ENCODE measurements at regions not wholly inside any gene's neighbourhood (a gene's known extent, or its start where the extent isn't known, plus 50 kb on each side); places are given as distances from the start of the nearest gene placed in this dataset.

- Histone ChIP-seq H3K36me3 (no peaks in the 10 kb centered on the region), H3K9ac (no peak overlapping the region), H4K20me1 (no peaks in the 10 kb centered on the region), H3K4me2 (no peak overlapping the region), H3K27me3 (no peaks in the 10 kb centered on the region), H3K27ac (no peak overlapping the region), H3K9me3 (no peaks in the 10 kb centered on the region), H3K4me3 (no peak overlapping the region), H3K4me1 (no peaks in the 10 kb centered on the region)
- TF ChIP-seq Cebpa-rat (IDR thresholded peaks at IDR 0.05), result no peak
These were observed 452.9 kb downstream of the SPRY1 start for GRCh38 chr4:123849495-123849894.

DNA sequence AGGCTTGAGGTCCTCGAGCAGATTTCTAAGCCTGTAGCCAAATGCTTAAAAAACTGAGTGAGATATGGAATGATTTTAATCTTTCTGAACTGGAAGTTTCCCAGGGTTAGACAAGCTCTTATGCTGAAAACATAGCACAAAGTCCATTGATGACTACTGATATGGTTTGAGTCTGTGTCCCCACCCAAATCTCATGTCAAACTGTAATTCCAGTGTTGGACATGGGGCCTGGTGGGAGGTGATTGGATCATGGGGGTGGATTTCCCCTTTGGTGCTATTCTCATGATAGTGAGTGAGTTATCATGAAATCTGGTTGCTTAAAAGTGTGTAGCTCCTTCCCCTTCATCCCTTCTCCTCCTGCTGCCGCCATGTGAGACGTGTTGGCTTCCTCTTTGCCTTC, 454.9 kb downstream of the SPRY1 start:
- Histone ChIP-seq H3K4me3 (no peak overlapping the region), H4K20me1 (no peaks in the 10 kb centered on the region), H3K4me1 (no peaks in the 10 kb centered on the region), H3K36me3 (no peaks in the 10 kb centered on the region), H3K27ac (no peak overlapping the region), H3K4me2 (no peak overlapping the region), H3K27me3 (no peaks in the 10 kb centered on the region), H3K9me3 (no peaks in the 10 kb centered on the region), H3K9ac (no peak overlapping the region)
- no peak for TF ChIP-seq Cebpa-rat (IDR thresholded peaks at IDR 0.05)

DNA sequence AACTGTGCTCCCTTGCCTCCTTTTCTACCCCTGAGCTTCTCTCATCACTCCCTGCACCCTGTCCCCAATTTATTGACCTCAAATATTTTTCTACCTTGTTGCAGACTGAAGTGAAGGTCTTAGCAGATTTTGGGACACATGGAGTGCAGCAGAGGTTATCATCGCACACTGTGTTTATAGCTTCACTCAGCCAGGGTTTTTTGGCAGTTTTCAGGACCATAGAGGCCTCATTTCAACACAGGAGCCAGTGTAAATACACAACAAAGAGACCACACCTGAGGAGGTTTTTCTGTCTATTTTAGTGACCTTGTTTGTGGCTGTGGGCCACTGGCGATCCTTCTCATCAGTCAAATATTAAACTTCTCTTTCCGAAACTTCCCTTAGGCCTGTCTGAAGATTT, 457.1 kb downstream of the SPRY1 start:
- Histone ChIP-seq H3K36me3 (no peaks in the 10 kb centered on the region), H3K4me2 (no peak overlapping the region), H3K4me1 (peaks cover 10% of the 10 kb centered on the region), H3K4me3 (no peak overlapping the region), H3K27me3 (no peaks in the 10 kb centered on the region), H3K9me3 (no peaks in the 10 kb centered on the region), H3K27ac (no peak overlapping the region), H4K20me1 (no peaks in the 10 kb centered on the region), H3K9ac (no peak overlapping the region)
- no peak for TF ChIP-seq Cebpa-rat (IDR thresholded peaks at IDR 0.05)

- no peak for TF ChIP-seq Cebpa-rat (IDR thresholded peaks at IDR 0.05)
- Histone ChIP-seq H3K4me2 (peak overlapping the region; percentile 66), H3K9ac (0 out of 2 replicates have a peak overlapping the region, but pooled peaks have one; percentile 8), H3K4me3 (peak overlapping the region; percentile 6; the same call in 1 of the 2 replicates), H3K36me3 (no peaks in the 10 kb centered on the region), H3K4me1 (peaks cover 10% of the 10 kb centered on the region), H3K9me3 (no peaks in the 10 kb centered on the region), H3K27me3 (no peaks in the 10 kb centered on the region), H4K20me1 (no peaks in the 10 kb centered on the region), H3K27ac (no peak overlapping the region; the same call in 1 of the 2 replicates)
These were observed 460.3 kb downstream of the SPRY1 start for GRCh38 chr4:123856689-123857545.

- Histone ChIP-seq H3K27ac (no peak overlapping the region), H3K4me3 (no peak overlapping the region), H3K9me3 (no peaks in the 10 kb centered on the region), H4K20me1 (no peaks in the 10 kb centered on the region), H3K36me3 (no peaks in the 10 kb centered on the region), H3K4me2 (no peak overlapping the region), H3K27me3 (no peaks in the 10 kb centered on the region), H3K4me1 (peaks cover 10% of the 10 kb centered on the region), H3K9ac (no peak overlapping the region)
- TF ChIP-seq Cebpa-rat (IDR thresholded peaks at IDR 0.05), result no peak
These were observed 461.9 kb downstream of the SPRY1 start for GRCh38 chr4:123858465-123858864.

DNA sequence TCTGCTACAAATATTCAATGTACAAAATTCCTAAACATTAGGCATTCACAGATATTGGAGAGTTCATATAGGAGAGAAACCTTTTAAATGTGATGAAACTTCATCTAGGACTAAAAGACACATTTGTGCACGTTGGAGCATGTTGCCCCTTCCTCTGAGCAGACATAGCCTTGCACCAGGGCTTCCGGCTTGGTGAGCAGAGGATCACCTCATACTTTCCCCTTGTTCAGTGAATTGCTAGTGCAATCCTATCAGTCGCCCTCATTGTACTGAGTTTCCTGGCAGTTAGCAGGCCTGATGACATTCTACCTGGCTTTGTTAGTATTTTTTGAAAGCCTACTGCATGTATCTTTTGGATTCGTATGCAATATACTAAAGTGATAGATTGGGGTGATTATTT, 466.2 kb downstream of the SPRY1 start:
- no peak overlapping the region for H3K4me2 ChIP-seq
- H3K4me1 ChIP-seq, result no peaks in the 10 kb centered on the region
- no peak overlapping the region for H3K4me3 ChIP-seq
- no peaks in the 10 kb centered on the region for H3K9me3 ChIP-seq
- TF ChIP-seq Cebpa-rat (IDR thresholded peaks at IDR 0.05), result no peak
- H3K27ac ChIP-seq, result no peak overlapping the region
- H3K27me3 ChIP-seq, result no peaks in the 10 kb centered on the region
- H3K9ac ChIP-seq, result no peak overlapping the region
- H4K20me1 ChIP-seq, result no peaks in the 10 kb centered on the region
- no peaks in the 10 kb centered on the region for H3K36me3 ChIP-seq

DNA sequence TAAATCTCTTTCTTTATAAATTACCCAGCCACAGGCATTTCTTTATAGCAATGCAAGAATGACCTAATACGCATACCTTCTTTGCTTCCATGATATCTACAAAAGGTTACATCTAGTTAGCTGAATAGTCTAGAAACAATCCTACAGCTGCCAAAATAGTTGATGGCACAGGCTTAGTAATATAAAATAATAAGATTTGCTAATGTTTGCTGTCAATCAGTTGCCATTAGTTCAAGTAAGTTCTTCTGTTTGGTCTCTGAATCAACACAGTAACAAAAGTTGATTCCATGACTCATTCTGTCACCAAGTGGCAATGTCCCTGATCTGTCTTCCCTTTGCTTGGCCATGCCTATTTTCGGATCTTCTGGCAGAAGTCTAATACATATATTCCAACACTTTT, 470.2 kb downstream of the SPRY1 start:
- Histone ChIP-seq H3K4me2 (no peak overlapping the region), H3K9me3 (no peaks in the 10 kb centered on the region), H4K20me1 (no peaks in the 10 kb centered on the region), H3K27ac (no peak overlapping the region), H3K4me3 (no peak overlapping the region), H3K27me3 (no peaks in the 10 kb centered on the region), H3K4me1 (0 out of 2 replicates have a peak, but pooled peaks cover 5% of the 10 kb centered on the region), H3K36me3 (no peaks in the 10 kb centered on the region), H3K9ac (no peak overlapping the region)
- no peak for TF ChIP-seq Cebpa-rat (IDR thresholded peaks at IDR 0.05)

DNA sequence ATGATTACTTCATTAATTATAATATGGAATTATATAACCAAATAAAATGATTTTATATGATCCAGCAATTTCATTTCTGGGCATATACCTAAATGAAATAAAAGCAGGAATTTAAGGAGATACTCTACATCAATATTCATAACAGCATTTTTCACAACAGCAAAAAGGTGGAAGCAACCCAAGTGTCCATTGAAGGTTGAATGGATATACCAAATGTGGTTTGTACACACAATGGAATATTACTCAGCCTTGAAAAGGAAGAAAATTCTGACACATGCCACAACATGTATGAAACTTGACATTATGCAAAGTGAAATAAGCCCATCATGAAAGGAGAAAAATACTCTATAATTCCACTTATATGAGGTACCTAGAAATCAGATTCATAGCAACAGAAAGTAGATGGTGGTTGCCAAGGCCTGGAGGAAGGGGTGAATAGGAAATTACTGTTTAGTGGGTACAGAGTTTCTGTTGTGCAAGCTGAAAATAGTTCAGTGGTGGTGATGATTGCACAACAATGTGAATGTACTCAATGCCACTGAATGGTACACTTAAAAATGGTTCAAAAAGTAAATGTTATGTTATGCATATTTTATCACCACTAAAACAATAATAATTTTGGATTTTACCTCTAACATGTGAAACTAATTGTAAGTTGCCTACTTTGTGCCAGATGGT, 471.5 kb downstream of the SPRY1 start:
- no peak overlapping the region for H3K4me3 ChIP-seq
- no peaks in the 10 kb centered on the region for H4K20me1 ChIP-seq
- H3K9me3 ChIP-seq, result no peaks in the 10 kb centered on the region
- H3K27me3 ChIP-seq, result no peaks in the 10 kb centered on the region
- no peak overlapping the region for H3K9ac ChIP-seq
- no peaks in the 10 kb centered on the region for H3K36me3 ChIP-seq
- 0 out of 2 replicates have a peak, but pooled peaks cover 5% of the 10 kb centered on the region for H3K4me1 ChIP-seq
- H3K4me2 ChIP-seq, result no peak overlapping the region
- TF ChIP-seq Cebpa-rat (IDR thresholded peaks at IDR 0.05), result no peak
- H3K27ac ChIP-seq, result no peak overlapping the region

DNA sequence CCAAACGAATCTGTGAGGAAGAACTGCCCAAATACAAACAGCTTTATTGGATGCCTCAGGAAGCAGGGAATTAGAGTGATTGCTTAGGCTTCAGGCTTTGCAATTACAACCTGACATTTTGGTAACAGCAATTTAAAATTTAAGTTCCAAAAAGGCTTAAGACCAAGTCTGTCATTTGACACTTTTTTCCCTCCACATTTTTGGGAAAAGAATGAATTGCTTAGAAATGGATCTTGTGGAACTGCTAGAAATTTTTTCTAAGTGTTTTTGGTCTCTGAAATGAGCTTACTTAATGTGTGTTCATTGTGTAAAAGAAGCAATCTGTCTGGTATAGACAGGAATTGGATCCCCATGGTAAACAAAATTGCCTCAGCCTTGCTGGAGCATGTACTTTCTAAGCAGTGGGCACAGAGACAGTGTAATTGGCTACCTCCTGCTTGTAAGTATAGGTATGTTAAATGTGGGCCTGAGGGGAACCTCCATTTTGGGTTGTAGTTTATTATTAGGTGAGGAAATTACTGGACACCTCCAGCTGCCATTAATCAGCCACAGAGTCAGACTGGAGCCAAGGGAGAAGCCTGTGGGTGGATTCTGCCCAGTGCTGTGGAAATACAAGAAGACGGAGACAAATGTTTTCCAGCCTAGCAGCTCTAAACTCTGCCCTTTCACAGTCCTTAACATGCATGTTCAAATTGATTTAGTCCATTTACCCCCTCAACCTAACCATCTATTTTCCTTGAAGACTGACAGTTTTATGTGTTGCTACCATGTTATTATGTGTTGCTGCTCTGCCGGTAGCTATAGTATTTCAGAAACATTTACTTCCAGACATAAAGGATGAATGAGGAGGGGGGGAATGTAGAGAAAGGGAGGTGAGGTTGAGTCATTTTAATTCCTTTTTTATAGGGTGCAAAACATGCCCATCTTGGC, 473.0 kb downstream of the SPRY1 start:
- H3K4me1 ChIP-seq, result 0 out of 2 replicates have a peak, but pooled peaks cover 5% of the 10 kb centered on the region
- no peaks in the 10 kb centered on the region for H3K36me3 ChIP-seq
- no peaks in the 10 kb centered on the region for H4K20me1 ChIP-seq
- no peak overlapping the region for H3K27ac ChIP-seq
- no peak for TF ChIP-seq Cebpa-rat (IDR thresholded peaks at IDR 0.05)
- H3K4me3 ChIP-seq, result no peak overlapping the region
- no peak overlapping the region for H3K4me2 ChIP-seq
- no peaks in the 10 kb centered on the region for H3K27me3 ChIP-seq
- H3K9me3 ChIP-seq, result no peaks in the 10 kb centered on the region
- H3K9ac ChIP-seq, result no peak overlapping the region

Data from BLaER1 (cell line).